GM21576 (cell line): ENCODE measurements at regions not wholly inside any gene's neighbourhood (a gene's known extent, or its start where the extent isn't known, plus 50 kb on each side); places are given as distances from the start of the nearest gene placed in this dataset.

ENCODE experiments used
- ATAC-seq: cut with Tn5 transposase; IDR thresholded peaks from one replicate; pipeline ENCODE4 v1.9.1; 2021; ENCODE audit warnings: mild to moderate bottlenecking, moderate library complexity; ENCODE audit not compliant: unreplicated experiment

DNA sequence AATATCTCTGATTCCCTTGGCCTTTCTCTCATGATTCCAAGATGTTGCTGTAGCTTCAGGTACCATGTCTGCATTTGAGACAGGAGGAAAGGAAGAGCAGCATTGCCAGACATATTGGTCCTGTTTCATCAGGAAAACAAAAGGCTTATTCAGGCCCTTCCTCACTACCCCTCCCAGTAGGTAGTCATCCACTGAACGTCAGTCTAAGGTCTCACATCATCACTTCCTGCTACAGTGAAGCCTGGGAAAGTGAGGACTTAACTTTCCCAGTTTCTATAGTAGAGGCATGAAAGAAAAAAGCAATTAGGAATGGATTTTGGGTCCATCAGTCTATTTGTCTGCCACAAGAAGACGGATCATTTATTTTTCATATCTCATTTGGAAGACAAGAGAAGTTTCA, 85.7 kb upstream of the SOX4 start:
- no peak for ATAC-seq

- no peak for ATAC-seq
These were observed 84.8 kb upstream of the SOX4 start for GRCh38 chr6:21508753-21509152.

DNA sequence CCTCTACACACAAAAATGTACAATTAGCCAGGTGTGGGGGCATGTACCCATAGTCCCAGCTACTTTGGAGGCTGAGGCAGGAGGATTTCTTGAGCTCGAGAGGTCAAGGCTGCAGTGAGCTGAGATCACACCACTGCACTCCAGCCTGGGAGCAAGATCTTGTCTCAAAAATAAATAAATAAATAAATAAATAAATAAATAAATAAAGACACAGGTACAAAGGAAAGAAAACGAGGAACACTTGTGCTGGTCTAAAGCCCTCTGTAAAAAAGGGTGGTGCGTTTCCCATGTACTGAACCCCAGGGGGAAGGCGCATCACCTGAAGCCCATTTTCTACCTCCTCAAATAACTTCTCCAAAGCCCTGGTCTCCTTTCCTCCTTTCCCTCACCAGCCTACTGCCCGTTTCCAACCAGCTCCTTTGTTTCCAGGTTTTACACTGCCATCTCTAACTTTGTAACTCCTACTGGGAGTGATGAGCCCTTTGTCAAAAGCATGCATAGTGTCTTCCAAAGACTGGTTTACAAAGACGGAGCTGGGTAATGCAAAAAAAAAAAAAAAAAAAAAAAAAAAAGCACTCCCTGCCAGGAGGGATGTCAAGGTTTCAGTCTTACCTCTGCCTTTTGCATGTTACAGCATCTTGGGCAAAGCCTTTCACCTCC, 81.5 kb upstream of the SOX4 start:
- no peak for ATAC-seq

DNA sequence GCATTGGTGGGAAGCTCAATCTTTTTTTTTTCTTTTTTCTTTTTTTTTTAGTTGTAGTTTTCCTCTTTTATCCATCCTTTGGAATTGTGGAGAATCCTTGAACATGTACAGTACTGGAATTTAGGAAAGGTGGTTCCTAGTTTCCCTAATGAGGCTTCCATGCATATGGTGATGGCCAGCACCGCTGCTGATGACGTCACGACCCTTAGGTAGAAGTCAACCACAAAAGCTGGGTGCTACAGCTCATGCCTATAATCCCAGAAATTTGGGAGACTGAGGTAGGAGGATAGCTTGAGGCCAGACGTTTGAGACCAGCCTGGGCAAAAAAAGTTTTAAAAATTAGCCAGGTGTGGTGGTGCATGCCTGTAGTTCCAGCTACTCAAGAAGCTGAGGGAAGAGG, 79.3 kb upstream of the SOX4 start:
- ATAC-seq, result no peak

GRCh38 chr6:21518317-21518716, 75.2 kb upstream of the SOX4 start:
- ATAC-seq, result no peak

GRCh38 chr6:21519642-21520041, 73.9 kb upstream of the SOX4 start:
- ATAC-seq, result no peak

GRCh38 chr6:21521276-21521675, 72.3 kb upstream of the SOX4 start:
- no peak for ATAC-seq

DNA sequence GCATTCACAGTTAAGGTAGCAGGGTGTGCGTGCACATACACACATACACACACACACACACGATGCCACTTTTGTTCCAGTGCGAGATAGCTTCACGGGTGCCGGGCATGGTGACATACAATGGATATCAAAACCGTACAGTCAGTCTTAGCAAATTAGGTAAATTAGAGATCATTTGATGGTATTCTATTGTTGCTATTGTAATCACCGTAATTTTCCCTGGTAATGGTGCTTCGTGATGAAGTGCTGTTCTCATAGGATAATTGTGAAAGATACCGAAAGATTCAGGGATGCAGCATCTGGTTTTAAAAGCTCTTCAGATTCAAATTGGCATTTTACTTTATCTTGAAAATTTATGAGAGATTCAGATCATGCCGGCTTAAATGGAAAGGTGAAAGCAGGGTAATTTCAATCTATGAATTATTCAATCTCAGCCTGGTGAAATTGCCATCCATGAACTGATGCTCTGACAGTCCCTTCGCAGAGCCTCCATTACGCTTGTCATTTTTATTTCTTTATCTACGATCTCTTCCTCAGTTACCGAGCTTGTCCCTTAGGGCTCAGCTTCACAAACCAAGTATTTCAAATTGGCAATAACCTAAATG, 71.3 kb upstream of the SOX4 start:
- ATAC-seq, result no peak

DNA sequence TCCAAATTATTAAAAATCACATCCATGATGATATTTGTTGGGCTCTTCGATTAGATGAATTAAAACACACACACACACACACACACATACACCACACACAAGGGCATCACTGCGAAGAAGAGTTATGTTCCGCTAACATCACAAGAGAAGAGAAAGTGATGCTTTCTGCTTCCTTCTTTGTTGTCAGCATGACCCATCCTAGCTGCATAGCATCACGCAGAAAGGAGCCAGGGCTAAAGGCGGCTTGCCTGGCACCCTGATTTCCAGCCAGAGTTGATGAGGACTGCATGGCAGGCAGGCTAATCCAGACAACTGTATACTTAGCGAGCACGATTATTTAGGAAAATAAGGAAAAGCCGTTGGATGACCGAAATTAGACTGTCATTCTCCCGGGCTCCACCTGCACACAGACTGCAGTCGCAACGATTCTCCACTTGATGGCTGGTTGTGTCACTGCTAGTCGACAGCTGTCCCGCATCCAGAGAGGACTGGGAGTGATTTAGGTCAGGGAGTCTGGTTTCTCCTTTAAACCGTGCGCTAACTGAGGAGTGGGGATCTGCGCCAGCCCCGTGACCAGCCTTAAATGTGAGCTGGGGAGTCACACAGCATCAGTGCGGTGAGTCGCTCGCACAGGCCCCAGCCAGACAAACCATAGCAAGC, 70.6 kb upstream of the SOX4 start:
- no peak for ATAC-seq

DNA sequence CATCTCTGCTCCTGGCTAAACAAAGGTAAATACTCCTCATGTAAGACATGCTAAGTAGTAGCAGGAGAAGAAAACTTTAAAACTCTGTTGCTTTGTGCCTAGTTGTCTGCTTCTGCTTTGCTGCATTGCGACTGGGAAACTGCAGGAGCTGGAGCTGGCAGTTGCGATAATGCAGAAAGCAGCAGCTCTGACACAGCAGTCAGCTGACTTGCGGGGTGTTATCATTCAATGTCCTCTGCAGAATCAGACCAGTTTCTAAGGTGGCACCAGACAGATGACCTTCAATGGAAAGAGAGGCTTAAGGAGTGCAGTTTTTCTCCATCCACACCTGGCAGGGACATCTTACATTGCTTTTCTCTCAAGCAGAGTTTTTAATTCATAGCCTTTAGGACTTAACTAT, 69.9 kb upstream of the SOX4 start:
- ATAC-seq, result no peak

- no peak for ATAC-seq
These were observed 69.3 kb upstream of the SOX4 start for GRCh38 chr6:21524201-21524600.

GRCh38 chr6:21526974-21527373, 66.6 kb upstream of the SOX4 start:
- ATAC-seq, result no peak

GRCh38 chr6:21527731-21528130, 65.8 kb upstream of the SOX4 start:
- no peak for ATAC-seq

- ATAC-seq, result no peak
These were observed 64.1 kb upstream of the SOX4 start for GRCh38 chr6:21529431-21529830.

DNA sequence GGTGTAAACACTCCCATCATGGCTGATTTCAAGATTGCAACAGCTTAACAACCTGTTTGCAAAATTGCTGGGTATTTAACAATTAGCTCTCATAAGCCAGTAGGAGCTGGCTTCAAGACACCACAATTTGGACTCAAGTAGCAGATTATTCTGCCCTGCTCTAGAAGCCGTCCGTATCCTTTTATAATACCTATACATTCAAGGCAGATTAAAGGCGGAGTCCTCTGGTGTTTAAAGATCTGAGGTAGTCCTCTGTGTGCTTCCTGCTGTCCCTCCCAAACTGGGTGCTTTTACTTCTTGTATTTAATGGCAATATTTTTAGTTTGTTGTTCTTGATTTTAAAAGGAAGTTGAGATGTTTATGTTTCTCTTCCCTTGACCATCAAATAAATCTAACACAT, 62.2 kb upstream of the SOX4 start:
- no peak for ATAC-seq

- ATAC-seq, result no peak
These were observed 59.9 kb upstream of the SOX4 start for GRCh38 chr6:21533678-21534077.

DNA sequence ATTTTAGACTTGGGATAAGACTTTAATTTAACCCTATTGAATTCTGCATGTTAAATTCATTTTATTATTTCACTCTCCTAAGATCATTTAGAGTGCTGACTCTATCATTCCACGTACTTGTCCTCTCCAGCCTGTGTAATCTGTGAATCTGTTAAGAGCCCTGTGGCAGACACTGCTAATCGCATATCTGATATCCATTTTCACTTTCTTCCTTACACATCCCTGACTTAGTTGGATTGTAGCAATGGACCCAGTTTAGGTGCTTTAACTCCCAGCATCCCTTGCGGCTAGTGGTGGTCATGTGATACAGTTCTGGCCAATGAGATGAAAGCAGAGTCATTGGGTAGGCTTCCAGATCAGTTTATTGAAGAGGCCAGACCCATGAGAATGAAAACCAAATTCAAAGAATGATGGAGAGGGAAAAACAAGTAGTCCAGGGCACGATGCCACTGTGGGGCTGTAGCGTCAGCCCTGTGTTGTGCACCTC, 57.2 kb upstream of the SOX4 start:
- no peak for ATAC-seq

DNA sequence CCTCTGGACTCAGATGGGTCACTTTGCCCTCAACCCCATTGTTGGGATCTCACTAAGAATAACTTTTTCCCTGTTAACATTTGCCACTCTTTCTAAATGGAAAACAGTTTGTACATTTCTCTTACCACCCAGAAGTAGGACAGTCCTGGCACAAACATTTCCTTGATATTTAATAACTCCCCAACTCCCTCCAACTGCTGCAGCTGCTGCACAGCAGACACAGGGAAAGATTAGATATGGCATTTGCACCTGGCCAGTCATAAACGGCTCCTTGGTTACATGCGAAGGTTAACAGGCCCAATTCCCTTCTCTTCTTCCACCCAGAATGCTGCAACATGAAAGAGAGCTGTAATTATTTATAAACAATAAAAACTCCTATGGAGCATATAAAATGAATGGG, 55.9 kb upstream of the SOX4 start:
- no peak for ATAC-seq

DNA sequence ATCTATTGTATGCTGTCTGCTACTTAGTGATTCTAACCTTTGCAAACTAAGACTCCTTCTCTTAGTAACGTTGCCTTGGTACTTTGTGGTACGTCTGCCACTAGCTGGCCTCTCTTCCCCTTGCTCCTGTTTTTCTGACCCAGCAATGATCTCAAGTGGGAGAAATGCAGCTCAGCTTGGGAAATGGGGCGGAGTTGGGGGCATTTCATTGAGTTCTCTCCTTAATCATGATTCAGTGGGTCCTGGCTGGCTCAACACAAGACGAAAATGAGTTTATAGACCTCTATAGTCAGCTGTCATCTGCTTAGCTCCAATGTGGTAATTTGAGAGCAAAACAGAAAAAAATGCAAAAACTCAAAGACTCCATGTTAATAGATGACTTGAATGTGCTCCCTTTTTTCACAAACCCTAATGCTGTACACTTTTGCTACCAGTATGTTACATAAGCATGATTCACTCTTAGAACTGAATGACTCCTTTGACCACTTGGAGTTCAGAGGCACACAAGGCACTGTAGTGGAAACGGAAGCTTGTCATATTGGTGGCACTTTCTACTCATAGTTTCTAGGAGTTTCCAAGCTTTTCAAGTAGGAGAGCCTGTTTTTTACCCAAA, 55.3 kb upstream of the SOX4 start:
- ATAC-seq, result no peak

DNA sequence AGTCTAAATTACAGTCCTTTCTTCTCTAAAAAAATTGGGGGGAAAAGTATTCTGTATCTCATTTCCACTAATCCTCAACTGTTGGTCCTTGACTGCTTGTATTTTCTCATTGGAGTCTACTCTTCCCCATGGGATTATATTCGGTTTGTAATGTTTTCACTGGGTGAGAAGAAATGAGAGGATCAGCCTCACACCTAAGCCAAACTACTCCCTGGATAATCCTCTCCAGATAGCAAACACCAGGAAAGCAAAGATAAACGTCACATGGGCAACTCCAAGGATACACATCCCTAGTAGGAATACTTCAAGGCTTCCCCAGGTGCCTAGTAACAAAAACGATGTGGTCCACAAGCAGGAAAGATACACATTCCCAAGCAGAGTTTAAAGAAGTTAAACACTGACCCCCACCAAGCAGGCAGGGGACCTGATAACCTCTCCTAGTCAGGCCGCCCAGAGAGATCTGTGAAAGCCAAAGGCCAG, 53.9 kb upstream of the SOX4 start:
- ATAC-seq, result no peak
